AG09319 (cell line): ENCODE measurements at regions not wholly inside any gene's neighbourhood (a gene's known extent, or its start where the extent isn't known, plus 50 kb on each side); places are given as distances from the start of the nearest gene placed in this dataset.

ENCODE experiments used
- DNase-seq: peaks from one replicate; pipeline ENCODE4 v3.0.0-alpha.2; 2010; ENCODE audit warnings: low read depth; ENCODE audit errors: extremely low read depth
- CTCF ChIP-seq: IDR thresholded peaks from 2 replicates; pipeline ENCODE4 v1.5.1; 2011; ENCODE audit warnings: low read depth, mild to moderate bottlenecking, inconsistent platforms, low read length, moderate library complexity

- no peak for DNase-seq
- no peak for TF ChIP-seq CTCF
Measured at GRCh38 chr13:92938486-92939020, 288.1 kb upstream of the GPC6 start.

GRCh38 chr13:92941167-92941566 lies 285.4 kb upstream of the GPC6 start:
- no peak for TF ChIP-seq CTCF
- DNase-seq: no peak

GRCh38 chr13:92947770-92948434 lies 278.7 kb upstream of the GPC6 start:
- no peak for TF ChIP-seq CTCF
- no peak for DNase-seq

- no peak for DNase-seq
- no peak for TF ChIP-seq CTCF
Measured at GRCh38 chr13:92950771-92951170, 275.8 kb upstream of the GPC6 start.

- TF ChIP-seq CTCF: no peak
Measured at GRCh38 chr13:92951273-92951890, 275.2 kb upstream of the GPC6 start.

GRCh38 chr13:92952161-92952560 lies 274.4 kb upstream of the GPC6 start:
- no peak for DNase-seq
- no peak for TF ChIP-seq CTCF

More at GRCh38 chr13:92951273-92951890, 275.2 kb upstream of the GPC6 start:
- no peak for DNase-seq

- no peak for DNase-seq
- TF ChIP-seq CTCF: no peak
Measured at GRCh38 chr13:92954746-92955145, 271.9 kb upstream of the GPC6 start.
